ENCODE measurements at regions not wholly inside any gene's neighbourhood (a gene's known extent, or its start where the extent isn't known, plus 50 kb on each side); places are given as distances from the start of the nearest gene placed in this dataset.

DNA sequence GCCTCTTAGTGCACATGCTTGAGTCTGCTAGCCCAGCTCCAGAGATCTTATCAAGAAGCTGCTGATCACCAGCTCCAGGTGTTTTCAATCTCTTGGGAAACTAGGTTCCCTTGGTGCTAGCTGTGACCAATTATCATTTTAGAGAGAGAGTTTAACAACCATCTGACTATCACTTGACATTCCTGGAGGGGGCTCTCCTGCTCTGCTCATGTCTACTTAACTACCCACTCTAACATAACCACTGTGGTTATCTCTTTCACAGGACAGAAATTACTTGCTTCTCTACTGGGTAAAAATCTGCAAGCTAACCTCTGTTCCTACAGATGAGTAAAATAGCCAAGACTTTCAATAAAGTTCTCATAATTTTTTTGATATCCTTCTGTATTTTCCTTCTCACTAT is 823.4 kb upstream of the GJE1 start:
- H3K9me3 ChIP-seq (ENCODE audit: low read length) = peaks cover 2% of the 10 kb centered on the region
- no peaks in the 10 kb centered on the region for H3K36me3 ChIP-seq (ENCODE audit: insufficient read depth, low read length)
- H3K27me3 ChIP-seq (ENCODE audit: insufficient read depth, low read length) = no peaks in the 10 kb centered on the region
- H2AFZ ChIP-seq (ENCODE audit: low read depth, low read length) = no peak overlapping the region
- peaks cover 14% of the 10 kb centered on the region for H3K4me1 ChIP-seq (ENCODE audit: insufficient read depth, low read length)
- no peak overlapping the region for H3K4me3 ChIP-seq (ENCODE audit: low read length)

DNA sequence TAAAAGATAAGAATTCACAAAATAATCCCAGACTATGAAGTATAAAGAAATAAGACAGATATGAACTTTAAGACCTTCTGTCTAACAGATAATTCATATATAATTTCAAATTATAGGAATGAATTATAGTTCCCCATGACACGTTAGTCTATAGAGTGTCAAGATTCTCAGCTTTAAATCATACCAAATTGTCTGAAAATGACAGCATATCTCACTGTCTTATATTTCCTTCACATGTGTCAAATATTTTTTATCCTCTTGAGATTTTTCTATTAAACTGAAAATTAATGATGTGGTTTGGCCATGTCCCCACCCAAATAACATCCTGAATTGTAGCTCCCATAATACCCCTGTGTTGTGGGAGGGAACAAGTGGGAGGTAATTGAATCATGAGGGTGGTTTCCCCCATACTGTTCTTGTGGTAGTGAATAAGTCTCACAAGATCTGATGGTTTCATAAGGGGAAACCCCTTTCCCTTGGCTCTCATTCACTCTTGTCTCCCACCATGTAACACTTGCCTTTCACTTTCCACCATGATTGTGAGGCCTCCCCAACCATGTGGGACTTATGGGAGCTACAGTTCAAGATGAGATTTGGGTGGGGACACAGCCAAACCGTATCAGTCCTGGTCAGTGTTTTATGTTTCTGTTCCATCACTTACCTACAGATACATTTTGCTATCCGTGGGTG is 825.3 kb upstream of the GJE1 start:
- Histone ChIP-seq H3K9me3 (ENCODE audit: low read length) (peaks cover 2% of the 10 kb centered on the region), H3K36me3 (ENCODE audit: insufficient read depth, low read length) (no peaks in the 10 kb centered on the region), H3K27me3 (ENCODE audit: insufficient read depth, low read length) (no peaks in the 10 kb centered on the region), H3K4me3 (ENCODE audit: low read length) (no peak overlapping the region), H3K4me1 (ENCODE audit: insufficient read depth, low read length) (no peaks in the 10 kb centered on the region), H2AFZ (ENCODE audit: low read depth, low read length) (no peak overlapping the region)

GRCh38 chr6:141303907-141304306 is 828.8 kb upstream of the GJE1 start:
- H3K4me1 ChIP-seq (ENCODE audit: insufficient read depth, low read length) = no peaks in the 10 kb centered on the region
- no peak overlapping the region for H3K4me3 ChIP-seq (ENCODE audit: low read length)
- H2AFZ ChIP-seq (ENCODE audit: low read depth, low read length) = peak overlapping the region; percentile 1
- H3K27me3 ChIP-seq (ENCODE audit: insufficient read depth, low read length) = no peaks in the 10 kb centered on the region
- H3K36me3 ChIP-seq (ENCODE audit: insufficient read depth, low read length) = no peaks in the 10 kb centered on the region
- H3K9me3 ChIP-seq (ENCODE audit: low read length) = peaks cover 2% of the 10 kb centered on the region

DNA sequence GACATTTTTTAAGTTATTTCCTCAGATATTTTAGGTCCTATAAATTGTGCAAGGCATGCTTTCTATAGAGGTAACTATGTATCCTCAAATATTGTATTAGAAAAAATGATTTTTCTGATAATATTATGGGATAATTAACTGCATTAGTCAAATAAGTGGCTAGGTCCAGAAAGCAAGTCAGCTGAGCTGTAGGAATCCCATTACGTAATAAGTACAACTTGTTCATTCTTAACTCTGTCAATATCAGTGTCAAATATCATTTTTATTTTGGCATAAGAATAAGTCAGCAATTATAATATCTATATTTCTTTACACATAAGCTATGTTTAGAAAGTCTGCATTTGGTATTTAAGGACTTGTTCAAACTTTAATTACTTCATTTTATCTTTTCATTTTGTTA is 830.9 kb upstream of the GJE1 start:
- Histone ChIP-seq H3K4me3 (ENCODE audit: low read length) (no peak overlapping the region), H3K9me3 (ENCODE audit: low read length) (no peaks in the 10 kb centered on the region), H3K4me1 (ENCODE audit: insufficient read depth, low read length) (no peaks in the 10 kb centered on the region), H2AFZ (ENCODE audit: low read depth, low read length) (no peak overlapping the region), H3K36me3 (ENCODE audit: insufficient read depth, low read length) (no peaks in the 10 kb centered on the region), H3K27me3 (ENCODE audit: insufficient read depth, low read length) (no peaks in the 10 kb centered on the region)

DNA sequence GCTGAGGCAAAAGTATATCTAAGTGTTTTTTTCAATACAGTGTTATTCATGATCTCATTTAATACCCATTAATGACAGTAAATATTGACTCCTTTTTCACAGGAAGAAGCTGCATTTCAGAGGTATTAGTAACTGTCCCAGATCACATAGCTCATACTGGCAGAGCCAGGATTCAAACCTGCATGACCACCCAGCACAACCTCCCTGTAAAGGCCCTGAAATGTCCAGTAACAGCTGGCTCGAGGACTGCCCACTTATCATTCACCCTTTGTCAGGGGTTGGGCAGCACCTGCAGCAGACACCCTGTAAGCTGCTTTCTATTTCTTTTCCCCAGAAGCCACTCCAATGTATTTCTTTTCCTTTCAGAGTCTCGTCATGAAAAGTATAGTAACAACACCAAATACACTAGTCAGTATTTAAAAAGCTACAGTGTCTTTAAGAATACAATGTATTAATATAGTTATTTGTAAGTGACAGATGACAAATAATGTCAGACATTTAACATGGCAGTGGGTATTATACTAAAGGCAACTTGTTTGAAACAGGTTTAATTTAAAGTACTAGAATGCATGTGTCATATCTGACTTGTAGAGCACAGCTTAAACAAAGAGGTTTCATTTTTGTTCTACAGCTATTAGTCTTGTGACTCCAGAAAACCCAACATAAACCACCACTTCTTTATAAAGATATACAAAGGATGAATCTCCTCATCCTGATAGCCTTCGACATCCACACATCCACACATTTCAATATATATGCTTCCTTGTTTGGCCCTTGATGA is 841.6 kb upstream of the GJE1 start:
- Histone ChIP-seq H3K4me3 (ENCODE audit: low read length) (no peak overlapping the region), H2AFZ (ENCODE audit: low read depth, low read length) (no peak overlapping the region), H3K4me1 (ENCODE audit: insufficient read depth, low read length) (no peaks in the 10 kb centered on the region), H3K36me3 (ENCODE audit: insufficient read depth, low read length) (no peaks in the 10 kb centered on the region), H3K9me3 (ENCODE audit: low read length) (peaks cover 5% of the 10 kb centered on the region), H3K27me3 (ENCODE audit: insufficient read depth, low read length) (no peaks in the 10 kb centered on the region)

DNA sequence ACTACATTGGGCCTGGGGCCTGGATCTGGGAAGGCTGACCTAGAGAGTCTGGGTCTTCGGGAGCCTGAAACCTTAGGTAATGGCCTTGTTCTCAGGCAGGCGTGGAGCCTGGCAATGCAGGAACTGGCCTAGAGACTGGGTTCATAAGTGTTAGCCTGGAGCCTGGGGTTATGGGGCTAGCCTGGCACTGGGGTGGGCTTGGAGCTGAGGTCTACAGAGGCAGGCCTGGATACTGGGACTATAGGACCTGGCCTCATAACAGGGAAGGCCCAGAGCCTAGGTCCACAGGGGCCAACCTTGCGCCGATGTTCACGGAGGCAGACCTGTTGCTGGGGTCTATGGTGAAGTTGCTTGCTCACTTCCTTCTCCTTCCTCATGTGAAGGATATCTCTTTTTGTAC is 843.8 kb upstream of the GJE1 start:
- H3K36me3 ChIP-seq (ENCODE audit: insufficient read depth, low read length) = no peaks in the 10 kb centered on the region
- H3K4me1 ChIP-seq (ENCODE audit: insufficient read depth, low read length) = no peaks in the 10 kb centered on the region
- no peak overlapping the region for H3K4me3 ChIP-seq (ENCODE audit: low read length)
- no peak overlapping the region for H2AFZ ChIP-seq (ENCODE audit: low read depth, low read length)
- no peaks in the 10 kb centered on the region for H3K27me3 ChIP-seq (ENCODE audit: insufficient read depth, low read length)
- H3K9me3 ChIP-seq (ENCODE audit: low read length) = peaks cover 5% of the 10 kb centered on the region

DNA sequence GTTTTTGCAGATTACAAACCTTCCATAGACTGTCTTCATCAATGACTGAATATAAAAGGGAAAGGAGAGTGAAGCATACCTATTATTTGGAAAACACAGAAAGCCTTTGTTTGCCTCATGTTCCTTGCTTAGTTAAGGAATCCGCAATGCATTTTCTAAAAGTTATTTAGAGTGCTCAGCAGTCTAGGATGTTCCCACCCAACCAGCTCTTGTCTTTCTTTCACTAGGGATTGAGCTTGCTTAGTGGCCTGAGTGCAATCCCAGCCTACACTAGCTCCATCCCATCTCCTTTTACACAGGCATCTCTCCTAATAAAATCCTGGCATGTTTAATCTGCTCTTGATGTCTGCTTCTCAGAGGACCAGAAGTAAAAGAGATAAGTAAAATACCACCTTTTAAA is 850.5 kb upstream of the GJE1 start:
- Histone ChIP-seq H3K4me1 (ENCODE audit: insufficient read depth, low read length) (no peaks in the 10 kb centered on the region), H3K4me3 (ENCODE audit: low read length) (no peak overlapping the region), H3K36me3 (ENCODE audit: insufficient read depth, low read length) (no peaks in the 10 kb centered on the region), H3K9me3 (ENCODE audit: low read length) (no peaks in the 10 kb centered on the region), H2AFZ (ENCODE audit: low read depth, low read length) (no peak overlapping the region), H3K27me3 (ENCODE audit: insufficient read depth, low read length) (no peaks in the 10 kb centered on the region)

DNA sequence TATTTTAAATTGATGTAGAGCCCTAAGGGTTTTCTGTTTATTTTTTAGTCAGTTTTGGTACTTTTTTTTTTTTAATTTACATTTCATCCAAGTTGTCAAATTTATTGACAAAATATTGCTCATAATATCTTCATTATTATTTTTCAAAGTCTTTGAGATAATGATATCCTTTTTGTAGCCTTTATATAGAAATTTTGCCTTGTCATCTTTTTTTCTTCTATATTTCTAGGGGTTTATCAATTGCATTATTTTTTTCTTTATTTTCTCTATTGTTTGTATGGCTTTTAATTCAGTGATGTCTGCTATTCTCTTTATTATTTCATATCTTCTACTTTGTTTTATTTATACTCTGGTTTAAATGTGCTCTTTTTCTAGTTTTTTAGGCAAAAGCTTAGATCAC is 863.0 kb upstream of the GJE1 start:
- no peaks in the 10 kb centered on the region for H3K36me3 ChIP-seq (ENCODE audit: insufficient read depth, low read length)
- H3K4me1 ChIP-seq (ENCODE audit: insufficient read depth, low read length) = no peaks in the 10 kb centered on the region
- H3K9me3 ChIP-seq (ENCODE audit: low read length) = no peaks in the 10 kb centered on the region
- H2AFZ ChIP-seq (ENCODE audit: low read depth, low read length) = no peak overlapping the region
- no peak overlapping the region for H3K4me3 ChIP-seq (ENCODE audit: low read length)
- H3K27me3 ChIP-seq (ENCODE audit: insufficient read depth, low read length) = no peaks in the 10 kb centered on the region

DNA sequence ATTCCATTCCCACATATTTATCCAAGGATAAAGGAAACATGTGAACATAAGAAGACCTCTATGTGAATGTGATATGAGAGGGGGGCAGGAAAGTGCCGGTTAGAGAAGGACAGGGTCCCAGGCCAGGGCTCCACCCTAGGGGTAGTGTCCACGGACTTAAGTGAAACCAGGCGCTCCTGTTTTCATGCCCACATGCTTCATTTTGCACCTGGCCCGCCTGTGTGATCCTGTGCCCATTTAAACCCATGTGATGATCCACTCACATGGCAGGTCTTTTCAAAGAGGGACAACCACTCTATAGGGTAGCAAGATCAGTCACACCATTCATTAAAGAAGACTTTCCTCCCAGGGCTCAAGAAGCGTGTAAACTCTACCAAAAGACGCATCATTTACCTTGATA is 865.3 kb upstream of the GJE1 start:
- H2AFZ ChIP-seq (ENCODE audit: low read depth, low read length) = no peak overlapping the region
- no peak overlapping the region for H3K4me3 ChIP-seq (ENCODE audit: low read length)
- H3K9me3 ChIP-seq (ENCODE audit: low read length) = no peaks in the 10 kb centered on the region
- H3K27me3 ChIP-seq (ENCODE audit: insufficient read depth, low read length) = no peaks in the 10 kb centered on the region
- H3K4me1 ChIP-seq (ENCODE audit: insufficient read depth, low read length) = no peaks in the 10 kb centered on the region
- no peaks in the 10 kb centered on the region for H3K36me3 ChIP-seq (ENCODE audit: insufficient read depth, low read length)

- Histone ChIP-seq H3K9me3 (ENCODE audit: low read length) (no peaks in the 10 kb centered on the region), H2AFZ (ENCODE audit: low read depth, low read length) (no peak overlapping the region), H3K4me1 (ENCODE audit: insufficient read depth, low read length) (no peaks in the 10 kb centered on the region), H3K27me3 (ENCODE audit: insufficient read depth, low read length) (no peaks in the 10 kb centered on the region), H3K36me3 (ENCODE audit: insufficient read depth, low read length) (no peaks in the 10 kb centered on the region), H3K4me3 (ENCODE audit: low read length) (no peak overlapping the region)
These were observed 866.7 kb upstream of the GJE1 start for GRCh38 chr6:141265756-141266623.

DNA sequence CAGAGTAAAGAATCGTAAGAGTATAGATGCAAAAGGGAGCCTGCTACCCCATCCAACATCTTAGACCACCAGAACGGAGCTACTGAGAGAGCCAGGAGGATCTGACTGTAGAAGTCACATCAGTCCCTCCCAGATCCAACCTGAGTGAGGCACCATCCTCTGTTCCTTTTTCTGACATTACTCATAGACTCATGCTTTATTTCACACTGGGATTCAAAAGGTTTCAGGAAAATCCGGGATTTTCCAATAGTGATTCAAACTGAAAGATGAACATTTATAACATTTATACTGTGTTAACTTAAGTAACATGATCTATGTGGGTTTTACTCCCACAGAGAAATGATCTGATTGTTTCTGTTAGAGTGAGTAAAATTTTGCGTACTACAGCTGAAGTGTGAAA is 868.6 kb upstream of the GJE1 start:
- H3K36me3 ChIP-seq (ENCODE audit: insufficient read depth, low read length) = no peaks in the 10 kb centered on the region
- H3K4me1 ChIP-seq (ENCODE audit: insufficient read depth, low read length) = no peaks in the 10 kb centered on the region
- no peak overlapping the region for H2AFZ ChIP-seq (ENCODE audit: low read depth, low read length)
- no peak overlapping the region for H3K4me3 ChIP-seq (ENCODE audit: low read length)
- no peaks in the 10 kb centered on the region for H3K27me3 ChIP-seq (ENCODE audit: insufficient read depth, low read length)
- H3K9me3 ChIP-seq (ENCODE audit: low read length) = peaks cover 2% of the 10 kb centered on the region

DNA sequence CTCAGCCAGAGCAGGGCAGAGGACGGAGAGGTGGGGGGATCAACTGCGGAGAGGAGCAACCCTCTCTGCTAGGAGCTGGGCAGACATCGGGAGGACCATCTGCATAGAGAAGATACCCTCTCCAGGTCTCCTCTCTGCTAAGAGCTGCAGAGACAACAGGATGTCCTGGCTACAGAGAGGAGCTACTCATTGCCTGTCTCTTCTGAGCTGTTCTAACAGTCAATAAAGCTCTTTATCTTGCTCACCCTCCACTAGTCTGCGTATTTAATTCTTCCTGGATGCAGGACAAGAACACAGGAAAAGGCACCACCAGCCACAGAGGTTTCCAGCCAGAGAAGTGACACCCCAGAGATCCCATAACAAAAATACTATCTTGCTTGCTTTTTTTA is 871.1 kb upstream of the GJE1 start:
- no peak overlapping the region for H2AFZ ChIP-seq (ENCODE audit: low read depth, low read length)
- no peaks in the 10 kb centered on the region for H3K4me1 ChIP-seq (ENCODE audit: insufficient read depth, low read length)
- no peaks in the 10 kb centered on the region for H3K36me3 ChIP-seq (ENCODE audit: insufficient read depth, low read length)
- H3K9me3 ChIP-seq (ENCODE audit: low read length) = peaks cover 2% of the 10 kb centered on the region
- H3K27me3 ChIP-seq (ENCODE audit: insufficient read depth, low read length) = no peaks in the 10 kb centered on the region
- H3K4me3 ChIP-seq (ENCODE audit: low read length) = no peak overlapping the region

- Histone ChIP-seq H3K36me3 (ENCODE audit: insufficient read depth, low read length) (no peaks in the 10 kb centered on the region), H3K27me3 (ENCODE audit: insufficient read depth, low read length) (no peaks in the 10 kb centered on the region), H3K4me3 (ENCODE audit: low read length) (no peak overlapping the region), H2AFZ (ENCODE audit: low read depth, low read length) (no peak overlapping the region), H3K4me1 (ENCODE audit: insufficient read depth, low read length) (no peaks in the 10 kb centered on the region), H3K9me3 (ENCODE audit: low read length) (peaks cover 2% of the 10 kb centered on the region)
These were observed 871.6 kb upstream of the GJE1 start for GRCh38 chr6:141261016-141261671.

Data from neuron (in vitro differentiated cells).